GM13977 (cell line): ENCODE measurements at regions not wholly inside any gene's neighbourhood (a gene's known extent, or its start where the extent isn't known, plus 50 kb on each side); places are given as distances from the start of the nearest gene placed in this dataset.

Experiments
- DNase-seq: peaks from one replicate; pipeline ENCODE4 v3.0.0; 2012; ENCODE audit warnings: low spot score
- CTCF ChIP-seq: IDR thresholded peaks from 2 replicates; pipeline ENCODE4 v1.5.1; 2012; ENCODE audit warnings: mild to moderate bottlenecking, control low read depth; ENCODE audit not compliant: insufficient read depth; ENCODE audit errors: extremely low read depth, missing control alignments
- in situ Hi-C: fragments of 300-500 bp; cut with MboI; formaldehyde crosslinking; loops from one replicate; pipeline ENCODE4 v1.12.0; 2022; ENCODE audit warnings: low sequenced_read_pairs, low pct_unique_long_range_greater_than_20kb, mixed read lengths, inconsistent platforms; ENCODE audit not compliant: unreplicated experiment

- DNase-seq = no peak
- in situ Hi-C loops = no loop called here
- TF ChIP-seq CTCF = no peak
These were observed 84.3 kb downstream of the GATA6 start for GRCh38 chr18:22253676-22254075.

GRCh38 chr18:22253156-22253555 lies 83.8 kb downstream of the GATA6 start:
- no peak for TF ChIP-seq CTCF

More at GRCh38 chr18:22253156-22253555, 83.8 kb downstream of the GATA6 start:
- in situ Hi-C loops = no loop called here
- DNase-seq = no peak
